HepG2 (cell line): ENCODE measurements at regions not wholly inside any gene's neighbourhood (a gene's known extent, or its start where the extent isn't known, plus 50 kb on each side); places are given as distances from the start of the nearest gene placed in this dataset.

Experiments used
- ATAC-seq: fragments of 200-7000 bp; cut with Tn5 transposase; 3 replicates; pipeline ENCODE4 v1.9.1; 2020; ENCODE audit warnings: mild to moderate bottlenecking, moderate library complexity
- BruUV-seq: library from RNA; stranded (reverse); fragments of 400-500 nt; replicated peaks from 2 replicates; lab custom pipeline; 2021; lab: Mats Ljungman, UMichigan
- CTCF ChIA-PET: fragments of 300-600 bp; formaldehyde crosslinking; extraction: SDS; loops from one replicate; lab custom pipeline; 2021; ENCODE audit warnings: low total read pairs, inconsistent platforms, low intra/inter-chr PET ratio; lab: Yijun Ruan, JAX
- POLR2A ChIA-PET: fragments of 350-600 bp; sonication (Branson Sonifier 250); formaldehyde crosslinking; loops from one replicate; lab custom pipeline; 2020; ENCODE audit warnings: antibody characterized with exemption, inconsistent platforms; lab: Yijun Ruan, JAX
- DNase-seq: peaks from one replicate; pipeline ENCODE4 v3.0.0-alpha.2; 2015; ENCODE audit warnings: low spot score
- FAIRE-seq: peaks from 3 replicates; lab custom pipeline; 2011; peaks lifted over from hg19 to GRCh38; lab: Jason Lieb, UNC
- H2AFZ ChIP-seq: one replicate; pipeline ENCODE4 v1.6.1; 2011; ENCODE audit warnings: low read length, inconsistent platforms
- H3K27ac ChIP-seq: fragments of 300-600 bp; 3 replicates; pipeline ENCODE4 v1.8.0; 2011; ENCODE audit warnings: mixed run types, mild to moderate bottlenecking, mixed read lengths, low read length, inconsistent platforms; ENCODE audit not compliant: insufficient read depth; ENCODE audit errors: extremely low read length
- H3K27me3 ChIP-seq, 2 experiments: fragments of 200-600 bp in 1 of 2; 2 replicates in 1 of 2; 3 replicates in 1 of 2; pipeline versions ENCODE4 v1.6.0 to v1.8.0; 2011; ENCODE audit warnings: low read length in 2 of 2, mild to moderate bottlenecking in 2 of 2, moderate library complexity in 2 of 2, inconsistent platforms in 1 of 2; ENCODE audit not compliant: insufficient read depth in 2 of 2, control insufficient read depth in 1 of 2
- H3K36me3 ChIP-seq, 2 experiments: fragments of 200-600 bp in 1 of 2; replicated peaks in 1 of 2; 2 replicates in 1 of 2; 3 replicates in 1 of 2; pipeline versions ENCODE4 v1.5.1 to v1.8.0; 2011; ENCODE audit warnings: low read length in 2 of 2, inconsistent platforms in 1 of 2; ENCODE audit not compliant: insufficient read depth in 2 of 2, control insufficient read depth in 1 of 2
- H3K4me1 ChIP-seq: 2 replicates; pipeline ENCODE4 v1.5.1; 2012; ENCODE audit warnings: low read length, inconsistent platforms; ENCODE audit not compliant: insufficient read depth
- H3K4me2 ChIP-seq: 2 replicates; pipeline ENCODE4 v1.6.0; 2011; ENCODE audit warnings: low read depth, low read length, inconsistent platforms
- H3K4me3 ChIP-seq, 3 experiments: fragments of 200-600 bp in 1 of 3; sonication (generic), shearing (Covaris generic) in 1 of 3; replicated peaks in 1 of 3; 2 replicates each; pipeline ENCODE4 v1.5.1; 2011 to 2016; ENCODE audit warnings: low read length in 3 of 3, inconsistent platforms in 2 of 3, low read depth in 2 of 3, mild to moderate bottlenecking in 2 of 3, control low read depth in 1 of 3, mixed read lengths in 1 of 3; ENCODE audit not compliant: insufficient read depth in 1 of 3
- H3K79me2 ChIP-seq: one replicate; pipeline ENCODE4 v1.6.1; 2011; ENCODE audit warnings: low read length, inconsistent platforms; ENCODE audit not compliant: insufficient read depth
- H3K9ac ChIP-seq: 2 replicates; pipeline ENCODE4 v1.6.0; 2011; ENCODE audit warnings: mild to moderate bottlenecking, low read depth, low read length, inconsistent platforms; ENCODE audit not compliant: insufficient read depth
- H3K9me3 ChIP-seq: 2 replicates; pipeline ENCODE4 v1.5.1; 2012; ENCODE audit warnings: mild to moderate bottlenecking, low read length
- H4K20me1 ChIP-seq: 2 replicates; pipeline ENCODE4 v1.6.0; 2011; ENCODE audit warnings: inconsistent platforms, mild to moderate bottlenecking, low read length, moderate library complexity; ENCODE audit not compliant: insufficient read depth
- ATM ChIP-seq: fragments of 450-650 bp; IDR thresholded peaks from 2 replicates; pipeline ENCODE4 v1.7.1; 2017; ENCODE audit warnings: mild to moderate bottlenecking, borderline replicate concordance
- CHCHD3 ChIP-seq: sonication (generic); formaldehyde crosslinking; IDR thresholded peaks from 2 replicates; pipeline ENCODE4 v1.8.0; 2022; ENCODE audit warnings: mild to moderate bottlenecking, missing genetic modification reagents, moderate library complexity
- ELF3 ChIP-seq: IDR thresholded peaks from 2 replicates; pipeline ENCODE4 v1.6.1; 2016; ENCODE audit warnings: missing genetic modification reagents, missing compliant biosample characterization
- FOXA1 ChIP-seq, 2 experiments: fragments of 450-650 bp in 1 of 2; sonication (generic) in 1 of 2; formaldehyde crosslinking in 1 of 2; IDR thresholded peaks; 2 replicates each; pipeline versions ENCODE4 v1.4.0 to v1.6.1; 2016 to 2020; ENCODE audit warnings: missing genetic modification reagents in 1 of 2
- SRY ChIP-seq: sonication (generic); formaldehyde crosslinking; IDR thresholded peaks from 2 replicates; pipeline ENCODE4 v1.8.0; 2022; ENCODE audit warnings: mild to moderate bottlenecking, missing genetic modification reagents
- ZFYVE20 ChIP-seq: sonication (generic); formaldehyde crosslinking; IDR thresholded peaks from 2 replicates; pipeline ENCODE4 v1.8.0; 2023; ENCODE audit warnings: low read depth, mild to moderate bottlenecking, moderate library complexity, missing genetic modification reagents, borderline replicate concordance
- ZNF235 ChIP-seq: sonication (generic); formaldehyde crosslinking; IDR thresholded peaks from 2 replicates; pipeline ENCODE4 v1.8.1; 2023; ENCODE audit warnings: mild to moderate bottlenecking, missing genetic modification reagents, borderline replicate concordance
- ZNF337 ChIP-seq: sonication (generic); formaldehyde crosslinking; IDR thresholded peaks from 2 replicates; pipeline ENCODE4 v1.5.1; 2020; ENCODE audit warnings: missing genetic modification reagents, low read depth, mild to moderate bottlenecking, borderline replicate concordance
- ZNF567 ChIP-seq: sonication (generic); formaldehyde crosslinking; IDR thresholded peaks from 2 replicates; pipeline ENCODE4 v1.8.1; 2023; ENCODE audit warnings: mild to moderate bottlenecking, missing genetic modification reagents, borderline replicate concordance
- ZNF772 ChIP-seq: sonication (generic); formaldehyde crosslinking; IDR thresholded peaks from 2 replicates; pipeline ENCODE4 v1.5.0; 2020; ENCODE audit warnings: mild to moderate bottlenecking, missing genetic modification reagents
- WGBS: methylation state at CpG from one replicate; pipeline ENCODE4 v1.1.6; 2017; ENCODE audit warnings: low lambda C conversion rate; 5-methylcytosine and 5-hydroxymethylcytosine counted together
- in situ Hi-C: cut with HindIII; loops from 2 replicates; pipeline ENCODE4 v1.10.0; 2017; ENCODE audit warnings: low pct_unique_long_range_greater_than_20kb; ENCODE audit not compliant: extremely low pct_ligation_motif_present
- intact Hi-C: fragments of 100-400 bp; cut with micrococcal nuclease; formaldehyde crosslinking; loops from one replicate; pipeline ENCODE4 v1.10.0; 2022; ENCODE audit not compliant: unreplicated experiment
- TF ChIP-seq, protein P1 (sequence below): sonication (generic); formaldehyde crosslinking; IDR thresholded peaks from 2 replicates; pipeline ENCODE4 v1.4.0; 2020; ENCODE audit warnings: low read depth, mild to moderate bottlenecking, missing genetic modification reagents

DNA sequence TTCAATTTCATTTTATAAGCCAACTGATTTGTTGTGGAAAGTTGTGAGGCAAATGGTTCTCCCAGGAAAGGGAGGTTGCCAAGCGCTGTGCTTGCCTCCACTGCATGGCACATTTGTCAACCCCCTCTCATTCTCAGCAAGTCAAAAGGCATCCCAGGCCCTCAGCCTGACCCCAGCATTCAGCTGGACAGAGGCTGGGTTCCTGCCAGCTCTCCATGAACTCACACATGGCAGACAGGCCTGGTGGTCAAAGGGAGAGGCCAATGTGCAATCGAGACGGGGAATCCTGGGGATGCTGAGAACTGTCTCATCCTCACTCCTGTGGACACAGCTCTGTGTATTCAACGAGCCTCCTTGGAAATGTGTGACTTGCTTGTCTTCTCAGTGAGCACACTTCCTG is 106.0 kb upstream of the CDH4 start (continued):
- TF ChIP-seq ZNF772 (CRISPR knock-in tag) (no peak), ELF3 (no peak), ZNF235 (no peak)

DNA sequence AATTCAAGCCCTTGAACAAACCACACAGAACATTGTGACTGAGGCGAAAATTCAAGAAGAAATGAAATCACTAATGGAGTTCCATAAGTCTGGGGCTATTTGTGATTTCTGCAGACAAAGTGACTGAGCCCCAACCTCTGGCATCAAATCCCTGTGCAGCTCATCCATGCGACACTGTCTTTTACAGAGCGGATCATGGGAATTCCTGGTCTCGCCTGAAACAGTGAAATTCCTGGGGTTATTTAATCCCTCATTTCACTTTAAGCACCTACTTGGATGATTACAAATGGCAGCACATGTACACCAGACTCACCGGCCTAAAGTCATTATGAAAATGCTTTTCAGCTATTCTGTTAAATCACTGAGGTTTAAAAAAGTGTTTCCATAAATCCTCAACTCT is 102.4 kb upstream of the CDH4 start:
- intact Hi-C loops: no loop called here
- H3K36me3 ChIP-seq: no peaks in the 10 kb centered on the region
- ATAC-seq: no peak
- no peaks in the 10 kb centered on the region for H3K4me1 ChIP-seq
- TF ChIP-seq ZFYVE20: no peak
- TF ChIP-seq ZNF337 (CRISPR knock-in tag): no peak
- TF ChIP-seq SRY (CRISPR knock-in tag): no peak
- TF ChIP-seq ATM: no peak
- no peak for TF ChIP-seq CHCHD3 (CRISPR knock-in tag)
- no peak for TF ChIP-seq ZNF567
- TF ChIP-seq, protein P1, sequence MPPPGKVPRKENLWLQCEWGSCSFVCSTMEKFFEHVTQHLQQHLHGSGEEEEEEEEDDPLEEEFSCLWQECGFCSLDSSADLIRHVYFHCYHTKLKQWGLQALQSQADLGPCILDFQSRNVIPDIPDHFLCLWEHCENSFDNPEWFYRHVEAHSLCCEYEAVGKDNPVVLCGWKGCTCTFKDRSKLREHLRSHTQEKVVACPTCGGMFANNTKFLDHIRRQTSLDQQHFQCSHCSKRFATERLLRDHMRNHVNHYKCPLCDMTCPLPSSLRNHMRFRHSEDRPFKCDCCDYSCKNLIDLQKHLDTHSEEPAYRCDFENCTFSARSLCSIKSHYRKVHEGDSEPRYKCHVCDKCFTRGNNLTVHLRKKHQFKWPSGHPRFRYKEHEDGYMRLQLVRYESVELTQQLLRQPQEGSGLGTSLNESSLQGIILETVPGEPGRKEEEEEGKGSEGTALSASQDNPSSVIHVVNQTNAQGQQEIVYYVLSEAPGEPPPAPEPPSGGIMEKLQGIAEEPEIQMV: no peak
- no peak for TF ChIP-seq FOXA1 (IDR thresholded peaks at IDR 0.05)
- TF ChIP-seq FOXA1 (CRISPR knock-in tag; IDR thresholded peaks at IDR 0.05): no peak
- TF ChIP-seq, all 625 proteins: peak for 0
- H3K27me3 ChIP-seq: no peaks in the 10 kb centered on the region
- H3K4me2 ChIP-seq: no peak overlapping the region
- H3K79me2 ChIP-seq: no peaks in the 10 kb centered on the region
- WGBS: 33% methylated on average over 5 of the region's 5 CpGs
- DNase-seq (no peak), FAIRE-seq (no peak)
- peaks cover 12% of the 10 kb centered on the region for H3K9me3 ChIP-seq
- POLR2A ChIA-PET: no interaction called here
- H3K4me3 ChIP-seq: no peak overlapping the region
- no peak overlapping the region for H3K27ac ChIP-seq
- BruUV-seq: no TSS peak
- no peaks in the 10 kb centered on the region for H4K20me1 ChIP-seq
- no peak overlapping the region for H2AFZ ChIP-seq
- CTCF ChIA-PET: no interaction called here
- in situ Hi-C loops: no loop called here
- no peak overlapping the region for H3K9ac ChIP-seq
